MCF 10A (cell line): ENCODE measurements at regions not wholly inside any gene's neighbourhood (a gene's known extent, or its start where the extent isn't known, plus 50 kb on each side); places are given as distances from the start of the nearest gene placed in this dataset.

Experiments
- BruUV-seq: library from RNA; stranded (reverse); fragments of 400-500 nt; replicated peaks from 2 replicates; lab custom pipeline; 2021; lab: Mats Ljungman, UMichigan
- CTCF ChIA-PET: fragments of 300-600 bp; sonication (Branson Sonifier 250); formaldehyde crosslinking; extraction: SDS; loops from one replicate; lab custom pipeline; 2021; ENCODE audit warnings: antibody characterized with exemption, inconsistent platforms; lab: Yijun Ruan, JAX
- POLR2A ChIA-PET: fragments of 300-600, 350-650 bp; sonication (Branson Sonifier 250); formaldehyde crosslinking; extraction: SDS; loops from one replicate; lab custom pipeline; 2020; ENCODE audit warnings: antibody characterized with exemption, inconsistent platforms; lab: Yijun Ruan, JAX
- DNase-seq: peaks from one replicate; pipeline ENCODE4 v3.0.0-alpha.2; 2018; ENCODE audit not compliant: unreplicated experiment
- H3K27ac Mint-ChIP-seq: one replicate; pipeline ENCODE4 v1.8.0; 2022; ENCODE audit warnings: mild to moderate bottlenecking, low read depth, mixed read lengths; ENCODE audit not compliant: unreplicated experiment
- H3K27me3 Mint-ChIP-seq: one replicate; pipeline ENCODE4 v1.8.0; 2022; ENCODE audit warnings: mixed read lengths; ENCODE audit not compliant: insufficient read depth, unreplicated experiment
- H3K36me3 Mint-ChIP-seq: one replicate; pipeline ENCODE4 v1.8.0; 2022; ENCODE audit warnings: mild to moderate bottlenecking, moderate library complexity, mixed read lengths; ENCODE audit not compliant: insufficient read depth, unreplicated experiment
- H3K4me1 Mint-ChIP-seq: one replicate; pipeline ENCODE4 v1.8.0; 2022; ENCODE audit warnings: mixed read lengths; ENCODE audit not compliant: insufficient read depth, unreplicated experiment
- H3K4me3 Mint-ChIP-seq: one replicate; pipeline ENCODE4 v1.8.0; 2022; ENCODE audit warnings: mild to moderate bottlenecking, moderate library complexity, mixed read lengths; ENCODE audit not compliant: unreplicated experiment
- H3K9me3 Mint-ChIP-seq: one replicate; pipeline ENCODE4 v1.8.0; 2022; ENCODE audit warnings: mixed read lengths; ENCODE audit not compliant: unreplicated experiment
- intact Hi-C: fragments of 100-400 bp; cut with micrococcal nuclease; formaldehyde crosslinking; loops from 2 replicates; pipeline ENCODE4 v1.14.1; 2022
- TF ChIP-seq, protein P1 (sequence below): fragments of 200-600 bp; IDR thresholded peaks from one replicate; pipeline ENCODE4 v1.8.0; 2022; ENCODE audit warnings: antibody characterized with exemption, mild to moderate bottlenecking; ENCODE audit not compliant: unreplicated experiment

DNA sequence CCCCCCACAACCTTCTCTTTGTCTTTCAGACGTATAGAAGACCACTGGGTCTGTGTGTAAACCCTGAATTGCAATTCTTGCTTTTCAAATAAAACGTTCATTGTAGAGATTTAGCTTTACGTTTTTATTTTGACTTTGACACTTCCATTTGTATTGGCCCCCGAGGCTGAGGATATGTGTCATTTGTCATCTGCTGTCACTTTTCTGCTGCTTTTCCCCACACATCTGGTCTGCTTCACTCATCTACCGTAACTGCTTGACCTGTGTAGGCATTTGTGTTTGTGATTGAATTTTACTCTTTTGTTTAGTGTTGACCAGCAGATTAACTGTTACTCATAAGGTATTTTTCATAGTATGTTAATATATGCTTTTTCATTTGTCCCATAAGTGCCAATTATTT, 157.2 kb upstream of the SYT10 start:
- H3K9me3 Mint-ChIP-seq: no peaks in the 10 kb centered on the region
- no peaks in the 10 kb centered on the region for H3K36me3 Mint-ChIP-seq
- intact Hi-C loops: no loop called here
- no peak for DNase-seq
- H3K27ac Mint-ChIP-seq: no peak overlapping the region
- TF ChIP-seq, protein P1, sequence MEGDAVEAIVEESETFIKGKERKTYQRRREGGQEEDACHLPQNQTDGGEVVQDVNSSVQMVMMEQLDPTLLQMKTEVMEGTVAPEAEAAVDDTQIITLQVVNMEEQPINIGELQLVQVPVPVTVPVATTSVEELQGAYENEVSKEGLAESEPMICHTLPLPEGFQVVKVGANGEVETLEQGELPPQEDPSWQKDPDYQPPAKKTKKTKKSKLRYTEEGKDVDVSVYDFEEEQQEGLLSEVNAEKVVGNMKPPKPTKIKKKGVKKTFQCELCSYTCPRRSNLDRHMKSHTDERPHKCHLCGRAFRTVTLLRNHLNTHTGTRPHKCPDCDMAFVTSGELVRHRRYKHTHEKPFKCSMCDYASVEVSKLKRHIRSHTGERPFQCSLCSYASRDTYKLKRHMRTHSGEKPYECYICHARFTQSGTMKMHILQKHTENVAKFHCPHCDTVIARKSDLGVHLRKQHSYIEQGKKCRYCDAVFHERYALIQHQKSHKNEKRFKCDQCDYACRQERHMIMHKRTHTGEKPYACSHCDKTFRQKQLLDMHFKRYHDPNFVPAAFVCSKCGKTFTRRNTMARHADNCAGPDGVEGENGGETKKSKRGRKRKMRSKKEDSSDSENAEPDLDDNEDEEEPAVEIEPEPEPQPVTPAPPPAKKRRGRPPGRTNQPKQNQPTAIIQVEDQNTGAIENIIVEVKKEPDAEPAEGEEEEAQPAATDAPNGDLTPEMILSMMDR: no peak
- ChIA-PET CTCF (interaction anchor here (0.6 to 0.7 kb wide), 2 partner anchors 23 to 649 kb away, joined by 3 read pairs; no protein-coding TSS in a partner anchor), POLR2A (interaction anchor here (1.2 kb wide), 1 partner anchor 9 kb away, joined by 3 read pairs; no protein-coding TSS in a partner anchor)
- BruUV-seq: no TSS peak
- H3K4me3 Mint-ChIP-seq: no peak overlapping the region
- H3K27me3 Mint-ChIP-seq: peaks cover 34% of the 10 kb centered on the region
- no peaks in the 10 kb centered on the region for H3K4me1 Mint-ChIP-seq

DNA sequence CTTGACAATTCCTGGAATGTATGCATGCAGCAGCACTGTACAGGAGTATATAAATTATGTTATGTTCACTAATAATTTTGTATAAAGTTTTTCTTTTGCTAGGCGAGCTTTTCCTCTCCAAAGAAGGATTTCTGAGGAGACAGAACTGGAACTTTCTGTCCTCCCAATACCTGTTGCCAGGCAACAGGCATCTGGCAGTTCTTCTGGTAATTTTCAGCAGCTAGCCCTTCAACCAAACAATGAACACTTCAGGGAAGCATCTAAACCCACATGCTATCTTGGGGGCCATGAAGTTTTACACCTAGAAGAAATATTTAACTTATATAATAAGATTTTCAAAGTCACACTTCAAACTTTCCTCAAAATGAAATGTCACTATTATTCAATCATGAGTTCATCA, 162.9 kb upstream of the SYT10 start:
- intact Hi-C loops: no loop called here
- ChIA-PET POLR2A (no interaction called here), CTCF (no interaction called here)
- Mint-ChIP-seq H3K9me3 (no peaks in the 10 kb centered on the region), H3K27me3 (peaks cover 48% of the 10 kb centered on the region), H3K4me3 (no peak overlapping the region), H3K27ac (no peak overlapping the region), H3K36me3 (no peaks in the 10 kb centered on the region), H3K4me1 (no peaks in the 10 kb centered on the region)
- TF ChIP-seq, protein P1: no peak
- no peak for DNase-seq
- no TSS peak for BruUV-seq

DNA sequence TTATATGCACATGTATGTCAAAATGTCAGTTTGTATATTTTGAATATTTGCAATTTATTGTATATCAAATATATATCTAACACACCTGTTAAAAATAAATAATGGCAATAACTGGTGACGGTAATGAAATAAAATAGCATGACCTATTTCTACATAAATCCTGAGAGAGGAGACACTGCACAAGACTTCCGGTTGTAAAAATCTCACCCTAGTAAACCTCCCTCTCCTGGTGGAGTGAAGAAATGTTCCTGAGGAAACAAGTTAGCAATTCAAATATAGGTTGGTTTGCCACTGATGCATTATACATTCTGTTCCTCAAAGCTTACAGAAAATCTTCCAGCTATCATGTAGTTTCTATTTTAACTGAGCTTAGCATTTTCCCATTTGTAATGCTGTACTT, 166.1 kb upstream of the SYT10 start:
- no peaks in the 10 kb centered on the region for H3K9me3 Mint-ChIP-seq
- H3K4me1 Mint-ChIP-seq: no peaks in the 10 kb centered on the region
- H3K27me3 Mint-ChIP-seq: peaks cover 27% of the 10 kb centered on the region
- H3K36me3 Mint-ChIP-seq: no peaks in the 10 kb centered on the region
- H3K27ac Mint-ChIP-seq: no peak overlapping the region
- H3K4me3 Mint-ChIP-seq: no peak overlapping the region
- ChIA-PET CTCF (interaction anchor here (0.5 to 1.5 kb wide), 14 partner anchors 11 to 853 kb away, joined by 3 to 9 read pairs (median 4); partner anchors contain the start of gene YARS2), POLR2A (interaction anchor here (0.6 kb wide), 1 partner anchor 8 kb away, joined by 3 read pairs; no protein-coding TSS in a partner anchor)
- intact Hi-C loops: loop anchor here (1.0 kb wide), 1 partner anchor 658 kb away; no protein-coding TSS in a partner anchor
- no TSS peak for BruUV-seq
- TF ChIP-seq, protein P1: peak; percentile 32
- peak; percentile 43 for DNase-seq

DNA sequence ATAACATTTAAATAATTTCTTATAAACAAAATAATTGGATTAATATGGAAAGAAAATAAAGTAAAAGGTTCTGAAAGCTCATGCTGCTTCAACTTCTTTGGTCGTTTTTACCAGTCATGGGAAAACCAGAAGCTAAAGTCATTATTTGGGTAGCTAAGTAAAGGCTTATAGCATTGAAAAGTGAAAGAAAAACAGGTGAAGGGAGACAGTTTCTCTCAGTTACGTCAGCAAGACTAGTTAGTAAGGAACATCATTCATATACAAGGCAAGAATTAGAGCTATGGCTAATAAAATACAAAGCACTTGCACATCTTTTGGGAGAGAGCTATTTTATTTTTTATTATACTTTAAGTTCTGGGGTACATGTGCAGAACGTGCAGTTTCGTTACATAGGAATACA, 170.3 kb upstream of the SYT10 start:
- ChIA-PET POLR2A (no interaction called here), CTCF (interaction anchor here (1.3 kb wide), 1 partner anchor 36 kb away, joined by 3 read pairs; no protein-coding TSS in a partner anchor)
- Mint-ChIP-seq H3K27me3 (no peaks in the 10 kb centered on the region), H3K9me3 (no peaks in the 10 kb centered on the region), H3K36me3 (no peaks in the 10 kb centered on the region), H3K4me1 (no peaks in the 10 kb centered on the region), H3K4me3 (no peak overlapping the region), H3K27ac (no peak overlapping the region)
- DNase-seq: no peak
- no TSS peak for BruUV-seq
- intact Hi-C loops: no loop called here
- TF ChIP-seq, protein P1: no peak
